GM23338 (cell line): ENCODE measurements at regions not wholly inside any gene's neighbourhood (a gene's known extent, or its start where the extent isn't known, plus 50 kb on each side); places are given as distances from the start of the nearest gene placed in this dataset.

ENCODE experiments used
- ATAC-seq: fragments of 200-7000 bp; cut with Tn5 transposase; 3 replicates; pipeline ENCODE4 v1.9.1; 2020
- DNase-seq: peaks from one replicate; pipeline ENCODE4 v3.0.0-alpha.2; 2015; ENCODE audit warnings: low spot score
- H2AFZ ChIP-seq: fragments of 200-600 bp; sonication (generic); 2 replicates; pipeline ENCODE4 v1.8.0; 2016; ENCODE audit warnings: antibody characterized with exemption, mild to moderate bottlenecking, moderate library complexity
- H3F3A ChIP-seq: fragments of 200-600 bp; sonication (generic); replicated peaks from 2 replicates; pipeline ENCODE4 v1.8.0; 2017; ENCODE audit warnings: antibody characterized with exemption, mixed run types, low read depth
- H3K27ac ChIP-seq: fragments of 200-600 bp; sonication (generic); 2 replicates; pipeline ENCODE4 v1.6.1; 2016; ENCODE audit warnings: low read depth
- H3K27me3 ChIP-seq: fragments of 200-600 bp; sonication (generic); 2 replicates; pipeline ENCODE4 v1.8.0; 2016; ENCODE audit warnings: mild to moderate bottlenecking, mixed run types, moderate library complexity; ENCODE audit not compliant: insufficient read depth
- H3K36me3 ChIP-seq: fragments of 200-600 bp; sonication (generic); 2 replicates; pipeline ENCODE4 v1.8.0; 2016; ENCODE audit warnings: mild to moderate bottlenecking; ENCODE audit not compliant: insufficient read depth
- H3K4me1 ChIP-seq: fragments of 200-600 bp; sonication (generic); 2 replicates; pipeline ENCODE4 v1.8.0; 2016; ENCODE audit warnings: mild to moderate bottlenecking, moderate library complexity; ENCODE audit not compliant: insufficient read depth
- H3K4me2 ChIP-seq: fragments of 200-600 bp; sonication (generic); 2 replicates; pipeline ENCODE4 v1.7.1; 2017; ENCODE audit warnings: mixed run types
- H3K4me3 ChIP-seq: fragments of 200-600 bp; sonication (generic); 2 replicates; pipeline ENCODE4 v1.6.1; 2016; ENCODE audit warnings: mixed run types
- H3K79me2 ChIP-seq: fragments of 200-600 bp; sonication (generic); replicated peaks from 2 replicates; pipeline ENCODE4 v1.8.0; 2017; ENCODE audit warnings: mild to moderate bottlenecking; ENCODE audit not compliant: insufficient read depth
- H3K9me2 ChIP-seq: fragments of 200-600 bp; sonication (generic); 2 replicates; pipeline ENCODE4 v1.8.0; 2017; ENCODE audit not compliant: insufficient read depth
- H4K20me1 ChIP-seq: fragments of 200-600 bp; sonication (generic); replicated peaks from 2 replicates; pipeline ENCODE4 v1.8.0; 2017; ENCODE audit warnings: mild to moderate bottlenecking; ENCODE audit not compliant: insufficient read depth
- H3K27ac Mint-ChIP-seq: 2 replicates; pipeline ENCODE4 v1.8.0; 2020; ENCODE audit warnings: inconsistent platforms, mild to moderate bottlenecking, moderate library complexity, mixed read lengths
- H3K27me3 Mint-ChIP-seq: 3 replicates; pipeline ENCODE4 v1.8.0; 2022; ENCODE audit warnings: low read depth, mild to moderate bottlenecking, moderate library complexity, mixed read lengths, inconsistent platforms; ENCODE audit not compliant: insufficient read depth, poor library complexity
- H3K36me3 Mint-ChIP-seq: 3 replicates; pipeline ENCODE4 v1.8.0; 2021; ENCODE audit warnings: low read depth, mild to moderate bottlenecking, inconsistent platforms, moderate library complexity, mixed read lengths
- H3K4me1 Mint-ChIP-seq: 3 replicates; pipeline ENCODE4 v1.8.0; 2020; ENCODE audit warnings: mild to moderate bottlenecking, inconsistent platforms, mixed read lengths
- H3K4me3 Mint-ChIP-seq: 3 replicates; pipeline ENCODE4 v1.8.0; 2021; ENCODE audit warnings: moderate library complexity, mild to moderate bottlenecking, inconsistent platforms, mixed read lengths
- H3K9me3 Mint-ChIP-seq: 3 replicates; pipeline ENCODE4 v1.8.0; 2020; ENCODE audit warnings: moderate library complexity, mild to moderate bottlenecking, inconsistent platforms, mixed read lengths
- CTCF ChIP-seq, 2 experiments: fragments of 200-600 bp in 1 of 2; sonication (generic) in 1 of 2; conservative IDR thresholded peaks; 2 replicates each; pipeline versions ENCODE4 v1.5.1 to v1.6.1; 2016 to 2017; ENCODE audit warnings: antibody characterized with exemption in 2 of 2, low read depth in 2 of 2, mild to moderate bottlenecking in 2 of 2, moderate library complexity in 1 of 2
- EZH2 ChIP-seq: fragments of 200-600 bp; sonication (generic); IDR thresholded peaks from one replicate; pipeline ENCODE4 v1.8.0; 2017; ENCODE audit warnings: antibody characterized with exemption, mild to moderate bottlenecking, low read depth; ENCODE audit not compliant: unreplicated experiment
- EZH2phosphoT487 ChIP-seq: fragments of 200-600 bp; sonication (generic); IDR thresholded peaks from one replicate; pipeline ENCODE4 v1.8.1; 2018; ENCODE audit warnings: antibody characterized with exemption; ENCODE audit not compliant: unreplicated experiment
- JUNB ChIP-seq: IDR thresholded peaks from one replicate; pipeline ENCODE4 v1.6.1; 2016; ENCODE audit warnings: antibody characterized with exemption; ENCODE audit not compliant: unreplicated experiment
- NANOG ChIP-seq: IDR thresholded peaks from 2 replicates; pipeline ENCODE4 v1.6.1; 2016; ENCODE audit warnings: antibody characterized with exemption, borderline replicate concordance
- POLR2AphosphoS5 ChIP-seq: IDR thresholded peaks from 2 replicates; pipeline ENCODE4 v1.6.1; 2016; ENCODE audit warnings: antibody characterized with exemption, low read depth
- STAT1 ChIP-seq: IDR thresholded peaks from one replicate; pipeline ENCODE4 v1.6.1; 2016; ENCODE audit warnings: antibody characterized with exemption; ENCODE audit not compliant: unreplicated experiment
- ZNF114 ChIP-seq: fragments of 250-450 bp; sonication (Bioruptor Pico); IDR thresholded peaks from 2 replicates; pipeline ENCODE4 v1.5.0; 2020; ENCODE audit warnings: mild to moderate bottlenecking, moderate library complexity
- ZNF331 ChIP-seq: fragments of 250-450 bp; sonication (Bioruptor Pico); IDR thresholded peaks from 2 replicates; pipeline ENCODE4 v1.5.0; 2020; ENCODE audit warnings: low read depth, mild to moderate bottlenecking, moderate library complexity
- ZNF462 ChIP-seq: fragments of 250-450 bp; sonication (Bioruptor Pico); IDR thresholded peaks from 2 replicates; pipeline ENCODE4 v1.5.0; 2020; ENCODE audit warnings: mild to moderate bottlenecking, moderate library complexity
- TF ChIP-seq, protein P1 (sequence below): IDR thresholded peaks from one replicate; pipeline ENCODE4 v1.6.1; 2018; ENCODE audit warnings: antibody characterized with exemption; ENCODE audit not compliant: unreplicated experiment
- TF ChIP-seq, protein P2 (sequence below): IDR thresholded peaks from 2 replicates; pipeline ENCODE4 v1.6.1; 2016; ENCODE audit warnings: antibody characterized with exemption

DNA sequence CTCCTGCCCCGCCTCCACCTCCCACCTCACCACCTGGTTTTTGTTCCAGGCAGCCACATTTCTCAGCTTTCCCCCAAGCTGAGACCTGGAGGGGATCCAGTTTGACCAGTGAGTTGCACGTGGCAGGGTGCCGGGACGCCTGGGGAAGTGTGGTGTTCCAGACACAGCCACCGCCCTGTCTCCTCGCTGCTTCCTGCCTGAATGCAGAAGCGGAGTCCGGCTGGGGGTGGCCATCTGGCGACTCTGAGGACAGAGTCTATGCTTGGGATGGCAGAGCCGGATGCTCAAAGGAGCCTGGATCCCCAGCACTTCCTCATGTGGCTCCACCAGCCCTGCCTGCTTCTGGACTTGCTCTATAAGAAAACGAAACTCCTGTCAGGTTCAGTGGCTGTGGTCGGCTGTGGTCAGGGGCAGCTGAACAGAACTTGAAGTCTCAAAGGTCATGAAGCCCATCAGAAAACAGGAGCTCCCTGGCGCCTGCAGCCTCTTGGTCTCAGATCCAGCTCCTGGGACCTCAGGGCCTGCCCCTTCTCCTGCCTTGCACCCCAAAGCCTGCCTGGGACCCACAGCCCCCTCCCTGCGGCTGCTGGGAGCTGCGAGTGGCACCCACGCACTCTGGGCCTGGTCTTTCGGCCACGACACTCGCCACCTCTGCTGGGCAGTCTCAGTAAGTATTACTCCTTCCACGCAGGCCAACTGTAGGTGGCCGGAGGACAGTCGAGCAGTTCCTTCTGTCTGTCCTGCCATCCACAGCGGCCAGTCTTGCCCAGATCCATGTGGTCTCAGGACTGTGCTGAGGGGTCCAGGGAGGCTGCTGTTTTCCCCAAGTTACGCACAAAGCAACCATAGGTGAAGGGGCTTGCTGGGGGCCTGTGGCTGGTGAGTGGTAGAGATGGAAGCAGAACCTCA lies 112.8 kb upstream of the MEF2A start (continued):
- TF ChIP-seq, protein P1, sequence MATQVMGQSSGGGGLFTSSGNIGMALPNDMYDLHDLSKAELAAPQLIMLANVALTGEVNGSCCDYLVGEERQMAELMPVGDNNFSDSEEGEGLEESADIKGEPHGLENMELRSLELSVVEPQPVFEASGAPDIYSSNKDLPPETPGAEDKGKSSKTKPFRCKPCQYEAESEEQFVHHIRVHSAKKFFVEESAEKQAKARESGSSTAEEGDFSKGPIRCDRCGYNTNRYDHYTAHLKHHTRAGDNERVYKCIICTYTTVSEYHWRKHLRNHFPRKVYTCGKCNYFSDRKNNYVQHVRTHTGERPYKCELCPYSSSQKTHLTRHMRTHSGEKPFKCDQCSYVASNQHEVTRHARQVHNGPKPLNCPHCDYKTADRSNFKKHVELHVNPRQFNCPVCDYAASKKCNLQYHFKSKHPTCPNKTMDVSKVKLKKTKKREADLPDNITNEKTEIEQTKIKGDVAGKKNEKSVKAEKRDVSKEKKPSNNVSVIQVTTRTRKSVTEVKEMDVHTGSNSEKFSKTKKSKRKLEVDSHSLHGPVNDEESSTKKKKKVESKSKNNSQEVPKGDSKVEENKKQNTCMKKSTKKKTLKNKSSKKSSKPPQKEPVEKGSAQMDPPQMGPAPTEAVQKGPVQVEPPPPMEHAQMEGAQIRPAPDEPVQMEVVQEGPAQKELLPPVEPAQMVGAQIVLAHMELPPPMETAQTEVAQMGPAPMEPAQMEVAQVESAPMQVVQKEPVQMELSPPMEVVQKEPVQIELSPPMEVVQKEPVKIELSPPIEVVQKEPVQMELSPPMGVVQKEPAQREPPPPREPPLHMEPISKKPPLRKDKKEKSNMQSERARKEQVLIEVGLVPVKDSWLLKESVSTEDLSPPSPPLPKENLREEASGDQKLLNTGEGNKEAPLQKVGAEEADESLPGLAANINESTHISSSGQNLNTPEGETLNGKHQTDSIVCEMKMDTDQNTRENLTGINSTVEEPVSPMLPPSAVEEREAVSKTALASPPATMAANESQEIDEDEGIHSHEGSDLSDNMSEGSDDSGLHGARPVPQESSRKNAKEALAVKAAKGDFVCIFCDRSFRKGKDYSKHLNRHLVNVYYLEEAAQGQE = no peak
- TF ChIP-seq NANOG = no peak
- no peak for TF ChIP-seq STAT1
- TF ChIP-seq CTCF (conservative IDR thresholded peaks at IDR 0.05; ENCODE audit: low read depth in 2 of 2) = no peak
- TF ChIP-seq ZNF114 (CRISPR knock-in tag) = no peak

DNA sequence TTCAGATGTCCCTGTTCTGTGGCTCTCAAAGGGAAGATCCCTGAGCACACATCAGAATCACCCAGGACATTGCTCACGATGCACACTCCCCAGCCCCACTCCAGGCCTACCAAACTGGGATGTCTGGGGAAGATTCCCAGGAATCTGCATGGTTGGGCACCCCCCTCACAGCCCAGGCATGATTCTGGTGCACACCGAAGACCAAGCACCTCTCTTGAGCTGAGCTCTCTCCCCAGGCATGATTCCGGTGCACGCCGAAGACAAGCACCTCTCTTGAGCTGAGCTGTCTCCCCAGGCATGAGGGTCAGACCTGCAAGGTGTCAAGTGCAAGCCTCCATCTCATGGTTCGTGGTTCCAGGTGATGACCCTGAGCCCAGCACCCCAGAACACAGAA lies 112.2 kb upstream of the MEF2A start:
- H3K27me3 Mint-ChIP-seq = peaks cover 7% of the 10 kb centered on the region
- H3K27me3 ChIP-seq = no peaks in the 10 kb centered on the region
- H3F3A ChIP-seq = no peaks in the 10 kb centered on the region
- H3K4me2 ChIP-seq = no peak overlapping the region
- ATAC-seq (no peak), DNase-seq (no peak)
- no peak overlapping the region for H2AFZ ChIP-seq
- H3K79me2 ChIP-seq = no peaks in the 10 kb centered on the region
- H3K4me1 Mint-ChIP-seq = no peaks in the 10 kb centered on the region
- no peaks in the 10 kb centered on the region for H4K20me1 ChIP-seq
- H3K4me3 ChIP-seq = no peak overlapping the region
- no peaks in the 10 kb centered on the region for H3K36me3 ChIP-seq
- H3K27ac Mint-ChIP-seq = no peak overlapping the region
- H3K27ac ChIP-seq = no peak overlapping the region
- H3K4me3 Mint-ChIP-seq = no peak overlapping the region
- no peaks in the 10 kb centered on the region; the same call in 2 of the 3 replicates for H3K36me3 Mint-ChIP-seq
- peaks cover 7% of the 10 kb centered on the region; the same call in 1 of the 3 replicates for H3K9me3 Mint-ChIP-seq
- H3K4me1 ChIP-seq = no peaks in the 10 kb centered on the region
- no peaks in the 10 kb centered on the region for H3K9me2 ChIP-seq
- TF ChIP-seq EZH2 (no peak), ZNF462 (CRISPR knock-in tag) (no peak), JUNB (no peak), STAT1 (no peak), POLR2AphosphoS5 (no peak), EZH2phosphoT487 (no peak), ZNF331 (no peak)
- TF ChIP-seq, protein P2, sequence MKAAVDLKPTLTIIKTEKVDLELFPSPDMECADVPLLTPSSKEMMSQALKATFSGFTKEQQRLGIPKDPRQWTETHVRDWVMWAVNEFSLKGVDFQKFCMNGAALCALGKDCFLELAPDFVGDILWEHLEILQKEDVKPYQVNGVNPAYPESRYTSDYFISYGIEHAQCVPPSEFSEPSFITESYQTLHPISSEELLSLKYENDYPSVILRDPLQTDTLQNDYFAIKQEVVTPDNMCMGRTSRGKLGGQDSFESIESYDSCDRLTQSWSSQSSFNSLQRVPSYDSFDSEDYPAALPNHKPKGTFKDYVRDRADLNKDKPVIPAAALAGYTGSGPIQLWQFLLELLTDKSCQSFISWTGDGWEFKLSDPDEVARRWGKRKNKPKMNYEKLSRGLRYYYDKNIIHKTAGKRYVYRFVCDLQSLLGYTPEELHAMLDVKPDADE = no peak
